HEK293 (cell line): ENCODE measurements at regions not wholly inside any gene's neighbourhood (a gene's known extent, or its start where the extent isn't known, plus 50 kb on each side); places are given as distances from the start of the nearest gene placed in this dataset.

Source experiments
- CTCF ChIA-PET: fragments of 350-600 bp; formaldehyde crosslinking; extraction: SDS; loops from one replicate; lab custom pipeline; 2021; ENCODE audit warnings: antibody characterized with exemption; lab: Yijun Ruan, JAX
- POLR2A ChIA-PET: fragments of 300-600 bp; formaldehyde crosslinking; extraction: SDS; loops from one replicate; lab custom pipeline; 2020; ENCODE audit warnings: antibody characterized with exemption, inconsistent platforms; lab: Yijun Ruan, JAX
- H3K27ac ChIP-seq: fragments of 200-500 bp; sonication (Bioruptor generic); 2 replicates; pipeline ENCODE4 v1.5.1; 2014; ENCODE audit warnings: low read depth, low read length, control low read depth, inconsistent platforms; ENCODE audit errors: extremely low read depth
- H3K36me3 ChIP-seq, 2 experiments: fragments of 200-500 bp in 1 of 2; sonication (Bioruptor generic) in 1 of 2; 1 replicate in 1 of 2; 2 replicates in 1 of 2; pipeline ENCODE4 v1.5.1; 2014 to 2017; ENCODE audit warnings: inconsistent platforms in 2 of 2, low read length in 2 of 2; ENCODE audit not compliant: control insufficient read depth in 2 of 2, insufficient read depth in 1 of 2
- H3K4me1 ChIP-seq: fragments of 200-500 bp; sonication (Bioruptor generic); 2 replicates; pipeline ENCODE4 v1.5.1; 2014; ENCODE audit warnings: mild to moderate bottlenecking, low read length, inconsistent platforms; ENCODE audit not compliant: control insufficient read depth, insufficient read depth
- H3K4me3 ChIP-seq: 2 replicates; pipeline ENCODE4 v1.5.1; 2011; ENCODE audit warnings: low read depth, mild to moderate bottlenecking, control low read depth, low read length, moderate library complexity
- H3K9me3 ChIP-seq: fragments of 200-500 bp; sonication (Bioruptor generic); 2 replicates; pipeline ENCODE4 v1.5.1; 2014; ENCODE audit warnings: low read depth, low read length, inconsistent platforms; ENCODE audit not compliant: control insufficient read depth, insufficient read depth
- GLIS1 ChIP-seq: fragments of 450-650 bp; formaldehyde crosslinking; IDR thresholded peaks from 2 replicates; pipeline ENCODE4 v1.5.1; 2016; ENCODE audit warnings: missing biosample characterization, missing genetic modification characterization
- GLIS2 ChIP-seq: fragments of 450-650 bp; formaldehyde crosslinking; IDR thresholded peaks from 2 replicates; pipeline ENCODE4 v1.5.1; 2016; ENCODE audit warnings: missing biosample characterization, missing genetic modification characterization
- WT1 ChIP-seq: fragments of 450-650 bp; formaldehyde crosslinking; IDR thresholded peaks from 2 replicates; pipeline ENCODE4 v1.5.1; 2016; ENCODE audit warnings: missing biosample characterization, missing genetic modification characterization
- ZBTB8A ChIP-seq: fragments of 450-650 bp; formaldehyde crosslinking; IDR thresholded peaks from 2 replicates; pipeline ENCODE4 v1.5.1; 2016; ENCODE audit warnings: missing biosample characterization, missing genetic modification characterization
- ZFP41 ChIP-seq: fragments of 450-650 bp; formaldehyde crosslinking; IDR thresholded peaks from 2 replicates; pipeline ENCODE4 v1.5.1; 2016; ENCODE audit warnings: missing biosample characterization, missing genetic modification characterization, borderline replicate concordance
- ZNF510 ChIP-seq: fragments of 450-650 bp; formaldehyde crosslinking; IDR thresholded peaks from 2 replicates; pipeline ENCODE4 v1.5.1; 2018; ENCODE audit warnings: mild to moderate bottlenecking, missing genetic modification characterization, missing biosample characterization; ENCODE audit not compliant: insufficient replicate concordance
- ZNF521 ChIP-seq: fragments of 450-650 bp; formaldehyde crosslinking; IDR thresholded peaks from 2 replicates; pipeline ENCODE4 v1.5.1; 2017; ENCODE audit warnings: missing biosample characterization, mild to moderate bottlenecking, missing genetic modification characterization
- ZNF624 ChIP-seq: fragments of 450-650 bp; formaldehyde crosslinking; IDR thresholded peaks from 2 replicates; pipeline ENCODE4 v1.5.1; 2017; ENCODE audit warnings: missing biosample characterization, missing genetic modification characterization
- ZNF704 ChIP-seq: fragments of 450-650 bp; formaldehyde crosslinking; IDR thresholded peaks from 2 replicates; pipeline ENCODE4 v1.5.1; 2016; ENCODE audit warnings: missing biosample characterization, missing genetic modification characterization
- ZNF76 ChIP-seq: fragments of 450-650 bp; formaldehyde crosslinking; IDR thresholded peaks from 2 replicates; pipeline ENCODE4; 2016; ENCODE audit warnings: low read depth, missing biosample characterization, missing genetic modification characterization, borderline replicate concordance
- ZNF777 ChIP-seq: fragments of 450-650 bp; formaldehyde crosslinking; IDR thresholded peaks from 2 replicates; pipeline ENCODE4 v1.5.1; 2017; ENCODE audit warnings: missing biosample characterization, missing genetic modification characterization, borderline replicate concordance
- TF ChIP-seq, protein P1 (sequence below): fragments of 450-650 bp; IDR thresholded peaks from 2 replicates; pipeline ENCODE4 v1.5.1; 2018; ENCODE audit warnings: missing biosample characterization, missing genetic modification characterization
- TF ChIP-seq, protein P2 (sequence below): fragments of 450-650 bp; formaldehyde crosslinking; IDR thresholded peaks from 2 replicates; pipeline ENCODE4 v1.5.0; 2017; ENCODE audit warnings: missing biosample characterization, missing genetic modification characterization, borderline replicate concordance
- TF ChIP-seq, protein P3 (sequence below): fragments of 450-650 bp; formaldehyde crosslinking; IDR thresholded peaks from 2 replicates; pipeline ENCODE4 v1.5.1; 2016; ENCODE audit warnings: missing biosample characterization, missing genetic modification characterization
- TF ChIP-seq, protein P4 (sequence below): fragments of 450-650 bp; formaldehyde crosslinking; IDR thresholded peaks from 2 replicates; pipeline ENCODE4 v1.5.1; 2017; ENCODE audit warnings: missing biosample characterization, missing genetic modification characterization
- TF ChIP-seq, protein P5 (sequence below): fragments of 450-650 bp; formaldehyde crosslinking; IDR thresholded peaks from 2 replicates; pipeline ENCODE4 v1.5.1; 2016; ENCODE audit warnings: missing biosample characterization, missing genetic modification characterization

GRCh38 chr10:89975071-89975470 lies 273.7 kb downstream of the KIF20B start (continued):
- no peak for TF ChIP-seq ZNF777 (tag by site-specific recombination)
- no peak for TF ChIP-seq ZNF624 (tag by site-specific recombination)
- TF ChIP-seq, protein P1, sequence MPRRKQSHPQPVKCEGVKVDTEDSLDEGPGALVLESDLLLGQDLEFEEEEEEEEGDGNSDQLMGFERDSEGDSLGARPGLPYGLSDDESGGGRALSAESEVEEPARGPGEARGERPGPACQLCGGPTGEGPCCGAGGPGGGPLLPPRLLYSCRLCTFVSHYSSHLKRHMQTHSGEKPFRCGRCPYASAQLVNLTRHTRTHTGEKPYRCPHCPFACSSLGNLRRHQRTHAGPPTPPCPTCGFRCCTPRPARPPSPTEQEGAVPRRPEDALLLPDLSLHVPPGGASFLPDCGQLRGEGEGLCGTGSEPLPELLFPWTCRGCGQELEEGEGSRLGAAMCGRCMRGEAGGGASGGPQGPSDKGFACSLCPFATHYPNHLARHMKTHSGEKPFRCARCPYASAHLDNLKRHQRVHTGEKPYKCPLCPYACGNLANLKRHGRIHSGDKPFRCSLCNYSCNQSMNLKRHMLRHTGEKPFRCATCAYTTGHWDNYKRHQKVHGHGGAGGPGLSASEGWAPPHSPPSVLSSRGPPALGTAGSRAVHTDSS (tag by site-specific recombination) = no peak
- TF ChIP-seq ZNF704 (tag by site-specific recombination) = no peak
- TF ChIP-seq GLIS1 (tag by site-specific recombination) = no peak
- no peak for TF ChIP-seq ZFP41 (tag by site-specific recombination)
- TF ChIP-seq, protein P2, sequence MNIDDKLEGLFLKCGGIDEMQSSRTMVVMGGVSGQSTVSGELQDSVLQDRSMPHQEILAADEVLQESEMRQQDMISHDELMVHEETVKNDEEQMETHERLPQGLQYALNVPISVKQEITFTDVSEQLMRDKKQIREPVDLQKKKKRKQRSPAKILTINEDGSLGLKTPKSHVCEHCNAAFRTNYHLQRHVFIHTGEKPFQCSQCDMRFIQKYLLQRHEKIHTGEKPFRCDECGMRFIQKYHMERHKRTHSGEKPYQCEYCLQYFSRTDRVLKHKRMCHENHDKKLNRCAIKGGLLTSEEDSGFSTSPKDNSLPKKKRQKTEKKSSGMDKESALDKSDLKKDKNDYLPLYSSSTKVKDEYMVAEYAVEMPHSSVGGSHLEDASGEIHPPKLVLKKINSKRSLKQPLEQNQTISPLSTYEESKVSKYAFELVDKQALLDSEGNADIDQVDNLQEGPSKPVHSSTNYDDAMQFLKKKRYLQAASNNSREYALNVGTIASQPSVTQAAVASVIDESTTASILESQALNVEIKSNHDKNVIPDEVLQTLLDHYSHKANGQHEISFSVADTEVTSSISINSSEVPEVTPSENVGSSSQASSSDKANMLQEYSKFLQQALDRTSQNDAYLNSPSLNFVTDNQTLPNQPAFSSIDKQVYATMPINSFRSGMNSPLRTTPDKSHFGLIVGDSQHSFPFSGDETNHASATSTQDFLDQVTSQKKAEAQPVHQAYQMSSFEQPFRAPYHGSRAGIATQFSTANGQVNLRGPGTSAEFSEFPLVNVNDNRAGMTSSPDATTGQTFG (tag by site-specific recombination) = no peak
- TF ChIP-seq ZNF76 (tag by site-specific recombination) = no peak
- no peak for TF ChIP-seq ZBTB8A

DNA sequence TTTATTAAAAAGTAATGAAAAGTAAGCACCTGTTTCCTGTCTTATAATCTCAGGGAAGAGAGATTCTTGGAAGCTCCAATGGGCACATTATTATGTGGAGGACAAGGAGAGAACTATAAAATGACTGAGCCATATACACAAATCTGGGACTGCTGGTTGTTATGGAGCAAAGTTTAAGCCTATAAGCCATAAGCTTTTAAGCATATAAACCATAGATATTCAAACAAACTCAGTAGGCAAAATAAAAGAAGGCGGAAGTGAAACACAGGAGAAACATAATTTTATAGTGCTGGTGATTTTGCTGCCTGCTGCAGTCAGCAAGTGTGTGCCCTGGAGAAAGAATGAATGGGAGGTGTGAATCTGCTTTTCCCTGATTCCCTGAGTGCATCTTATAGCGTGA lies 274.4 kb downstream of the KIF20B start:
- H3K4me3 ChIP-seq = no peak overlapping the region
- H3K9me3 ChIP-seq = no peaks in the 10 kb centered on the region
- ChIA-PET POLR2A (no interaction called here), CTCF (interaction anchor here (0.7 kb wide), 1 partner anchor 54 kb away, joined by 3 read pairs; no protein-coding TSS in a partner anchor)
- H3K4me1 ChIP-seq = no peaks in the 10 kb centered on the region
- no peak overlapping the region for H3K27ac ChIP-seq
- no peaks in the 10 kb centered on the region for H3K36me3 ChIP-seq
- TF ChIP-seq ZNF521 (tag by site-specific recombination) (no peak), GLIS1 (tag by site-specific recombination) (no peak), GLIS2 (tag by site-specific recombination) (no peak), WT1 (tag by site-specific recombination) (no peak), ZNF510 (tag by site-specific recombination) (no peak)
- TF ChIP-seq, protein P3, sequence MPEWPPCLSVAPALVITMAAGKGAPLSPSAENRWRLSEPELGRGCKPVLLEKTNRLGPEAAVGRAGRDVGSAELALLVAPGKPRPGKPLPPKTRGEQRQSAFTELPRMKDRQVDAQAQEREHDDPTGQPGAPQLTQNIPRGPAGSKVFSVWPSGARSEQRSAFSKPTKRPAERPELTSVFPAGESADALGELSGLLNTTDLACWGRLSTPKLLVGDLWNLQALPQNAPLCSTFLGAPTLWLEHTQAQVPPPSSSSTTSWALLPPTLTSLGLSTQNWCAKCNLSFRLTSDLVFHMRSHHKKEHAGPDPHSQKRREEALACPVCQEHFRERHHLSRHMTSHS (tag by site-specific recombination) = no peak
- TF ChIP-seq, protein P4, sequence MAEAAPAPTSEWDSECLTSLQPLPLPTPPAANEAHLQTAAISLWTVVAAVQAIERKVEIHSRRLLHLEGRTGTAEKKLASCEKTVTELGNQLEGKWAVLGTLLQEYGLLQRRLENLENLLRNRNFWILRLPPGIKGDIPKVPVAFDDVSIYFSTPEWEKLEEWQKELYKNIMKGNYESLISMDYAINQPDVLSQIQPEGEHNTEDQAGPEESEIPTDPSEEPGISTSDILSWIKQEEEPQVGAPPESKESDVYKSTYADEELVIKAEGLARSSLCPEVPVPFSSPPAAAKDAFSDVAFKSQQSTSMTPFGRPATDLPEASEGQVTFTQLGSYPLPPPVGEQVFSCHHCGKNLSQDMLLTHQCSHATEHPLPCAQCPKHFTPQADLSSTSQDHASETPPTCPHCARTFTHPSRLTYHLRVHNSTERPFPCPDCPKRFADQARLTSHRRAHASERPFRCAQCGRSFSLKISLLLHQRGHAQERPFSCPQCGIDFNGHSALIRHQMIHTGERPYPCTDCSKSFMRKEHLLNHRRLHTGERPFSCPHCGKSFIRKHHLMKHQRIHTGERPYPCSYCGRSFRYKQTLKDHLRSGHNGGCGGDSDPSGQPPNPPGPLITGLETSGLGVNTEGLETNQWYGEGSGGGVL = no peak
- TF ChIP-seq, protein P5, sequence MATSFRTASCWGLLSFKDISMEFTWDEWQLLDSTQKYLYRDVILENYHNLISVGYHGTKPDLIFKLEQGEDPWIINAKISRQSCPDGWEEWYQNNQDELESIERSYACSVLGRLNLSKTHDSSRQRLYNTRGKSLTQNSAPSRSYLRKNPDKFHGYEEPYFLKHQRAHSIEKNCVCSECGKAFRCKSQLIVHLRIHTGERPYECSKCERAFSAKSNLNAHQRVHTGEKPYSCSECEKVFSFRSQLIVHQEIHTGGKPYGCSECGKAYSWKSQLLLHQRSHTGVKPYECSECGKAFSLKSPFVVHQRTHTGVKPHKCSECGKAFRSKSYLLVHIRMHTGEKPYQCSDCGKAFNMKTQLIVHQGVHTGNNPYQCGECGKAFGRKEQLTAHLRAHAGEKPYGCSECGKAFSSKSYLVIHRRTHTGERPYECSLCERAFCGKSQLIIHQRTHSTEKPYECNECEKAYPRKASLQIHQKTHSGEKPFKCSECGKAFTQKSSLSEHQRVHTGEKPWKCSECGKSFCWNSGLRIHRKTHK (tag by site-specific recombination) = no peak
- TF ChIP-seq, all 188 proteins: peak for 0
